HG02623 (cell line): ENCODE measurements at regions not wholly inside any gene's neighbourhood (a gene's known extent, or its start where the extent isn't known, plus 50 kb on each side); places are given as distances from the start of the nearest gene placed in this dataset.

Source experiments
- ATAC-seq: cut with Tn5 transposase; IDR thresholded peaks from one replicate; pipeline ENCODE4 v1.9.1; 2021; ENCODE audit warnings: moderate library complexity; ENCODE audit not compliant: unreplicated experiment

GRCh38 chr2:121038891-121039616, 245.9 kb downstream of the TFCP2L1 start:
- no peak for ATAC-seq

- no peak for ATAC-seq
Measured at GRCh38 chr2:121039679-121040078, 245.3 kb downstream of the TFCP2L1 start.

- ATAC-seq: no peak
Measured at GRCh38 chr2:121041516-121041915, 243.5 kb downstream of the TFCP2L1 start.

- ATAC-seq: no peak
Measured at GRCh38 chr2:121043061-121043826, 241.8 kb downstream of the TFCP2L1 start.

- no peak for ATAC-seq
Measured at GRCh38 chr2:121043827-121044222, 241.2 kb downstream of the TFCP2L1 start.

- ATAC-seq: no peak
Measured at GRCh38 chr2:121044412-121044811, 240.6 kb downstream of the TFCP2L1 start.

GRCh38 chr2:121045245-121045644, 239.8 kb downstream of the TFCP2L1 start:
- ATAC-seq: no peak

GRCh38 chr2:121046335-121046734, 238.7 kb downstream of the TFCP2L1 start:
- no peak for ATAC-seq

GRCh38 chr2:121047383-121047782, 237.6 kb downstream of the TFCP2L1 start:
- ATAC-seq: no peak

- no peak for ATAC-seq
Measured at GRCh38 chr2:121049131-121049530, 235.9 kb downstream of the TFCP2L1 start.

GRCh38 chr2:121049950-121050585, 234.9 kb downstream of the TFCP2L1 start:
- no peak for ATAC-seq

- ATAC-seq: no peak
Measured at GRCh38 chr2:121051311-121051710, 233.7 kb downstream of the TFCP2L1 start.

GRCh38 chr2:121052023-121052422, 233.0 kb downstream of the TFCP2L1 start:
- no peak for ATAC-seq

GRCh38 chr2:121052521-121052920, 232.5 kb downstream of the TFCP2L1 start:
- ATAC-seq: no peak

- ATAC-seq: no peak
Measured at GRCh38 chr2:121055088-121055487, 229.9 kb downstream of the TFCP2L1 start.

- ATAC-seq: no peak
Measured at GRCh38 chr2:121055501-121055900, 229.5 kb downstream of the TFCP2L1 start.

- no peak for ATAC-seq
Measured at GRCh38 chr2:121058852-121059558, 226.0 kb downstream of the TFCP2L1 start.

- ATAC-seq: no peak
Measured at GRCh38 chr2:121059651-121060649, 225.1 kb downstream of the TFCP2L1 start.

GRCh38 chr2:121061633-121062032, 223.4 kb downstream of the TFCP2L1 start:
- no peak for ATAC-seq

GRCh38 chr2:121063471-121063870, 221.5 kb downstream of the TFCP2L1 start:
- no peak for ATAC-seq
